ENCODE measurements at regions not wholly inside any gene's neighbourhood (a gene's known extent, or its start where the extent isn't known, plus 50 kb on each side); places are given as distances from the start of the nearest gene placed in this dataset.

GRCh38 chr7:131186816-131187215 is 140.9 kb upstream of the MKLN1 start:
- intact Hi-C loops (cut with DNase I) = no loop called here
- 94% methylated on average over 7 of the region's 7 CpGs for WGBS, 2 donors
- Histone ChIP-seq H3K27ac (no peak overlapping the region), H3K4me1 (peaks cover 0 to 8% (median 0%) of the 10 kb centered on the region in 4 donors), H3K9me3 (no peaks in the 10 kb centered on the region), H3K4me3 (no peak overlapping the region), H3K36me3 (no peaks in the 10 kb centered on the region), H3K27me3 (no peaks in the 10 kb centered on the region)
- DNase-seq = no peak
- no peak for TF ChIP-seq EP300 (IDR thresholded peaks at IDR 0.05)
- no peak for TF ChIP-seq CTCF (IDR thresholded peaks at IDR 0.05)
- no peak for TF ChIP-seq POLR2A (IDR thresholded peaks at IDR 0.05)
- no peak for TF ChIP-seq POLR2AphosphoS5 (IDR thresholded peaks at IDR 0.05)

GRCh38 chr7:131188367-131189339 is 139.0 kb upstream of the MKLN1 start:
- intact Hi-C loops (cut with DNase I) = no loop called here
- no peaks in the 10 kb centered on the region for H3K9me3 ChIP-seq
- H3K4me3 ChIP-seq = no peak overlapping the region
- DNase-seq = peak; percentile 71
- H3K27ac ChIP-seq = peak overlapping the region in 1 of 4 donors; percentile 20
- TF ChIP-seq POLR2AphosphoS5 (IDR thresholded peaks at IDR 0.05) = peak in 1 of 4 donors; percentile 52
- no peak for TF ChIP-seq CTCF (IDR thresholded peaks at IDR 0.05)
- 63 to 72% methylated on average over 8 of the region's 8 CpGs for WGBS, 2 donors
- peaks cover 0 to 8% (median 0%) of the 10 kb centered on the region in 4 donors for H3K4me1 ChIP-seq
- H3K27me3 ChIP-seq = no peaks in the 10 kb centered on the region
- no peaks in the 10 kb centered on the region for H3K36me3 ChIP-seq

GRCh38 chr7:131189488-131189887 is 138.2 kb upstream of the MKLN1 start:
- no peak overlapping the region for H3K4me3 ChIP-seq
- H3K4me1 ChIP-seq = peaks cover 0 to 8% (median 0%) of the 10 kb centered on the region in 4 donors
- TF ChIP-seq POLR2AphosphoS5 (IDR thresholded peaks at IDR 0.05) (no peak), POLR2A (IDR thresholded peaks at IDR 0.05) (no peak), CTCF (IDR thresholded peaks at IDR 0.05) (no peak), EP300 (IDR thresholded peaks at IDR 0.05) (no peak)

GRCh38 chr7:131190146-131190545 is 137.5 kb upstream of the MKLN1 start:
- TF ChIP-seq POLR2AphosphoS5 (IDR thresholded peaks at IDR 0.05) (no peak), EP300 (IDR thresholded peaks at IDR 0.05) (no peak), POLR2A (IDR thresholded peaks at IDR 0.05) (no peak), CTCF (IDR thresholded peaks at IDR 0.05) (no peak)
- Histone ChIP-seq H3K4me1 (peaks cover 0 to 8% (median 0%) of the 10 kb centered on the region in 4 donors), H3K36me3 (no peaks in the 10 kb centered on the region), H3K4me3 (no peak overlapping the region), H3K27me3 (no peaks in the 10 kb centered on the region), H3K9me3 (no peaks in the 10 kb centered on the region), H3K27ac (peak overlapping the region in 2 of 4 donors; percentile 35 to 54)
- DNase-seq = peak; percentile 74
- intact Hi-C loops (cut with DNase I) = no loop called here
- 21 to 32% methylated on average over 2 of the region's 2 CpGs for WGBS, 2 donors

More at GRCh38 chr7:131189488-131189887, 138.2 kb upstream of the MKLN1 start:
- no peak for DNase-seq
- intact Hi-C loops (cut with DNase I) = no loop called here
- no peaks in the 10 kb centered on the region for H3K9me3 ChIP-seq
- no peaks in the 10 kb centered on the region for H3K36me3 ChIP-seq
- peak overlapping the region in 1 of 4 donors; percentile 54 for H3K27ac ChIP-seq
- H3K27me3 ChIP-seq = no peaks in the 10 kb centered on the region
- WGBS, 2 donors = 80 to 82% methylated on average over 5 of the region's 5 CpGs

Data from sigmoid colon (tissue), 6 donors.